PC-3 (cell line): ENCODE measurements at regions not wholly inside any gene's neighbourhood (a gene's known extent, or its start where the extent isn't known, plus 50 kb on each side); places are given as distances from the start of the nearest gene placed in this dataset.
A peak's percentile ranks its signal among the peaks of the same experiment; 100 is the strongest.

Source experiments
- ATAC-seq: fragments of 200-7000 bp; cut with Tn5 transposase; 2 replicates; pipeline ENCODE4 v1.9.1; 2020; ENCODE audit warnings: mild to moderate bottlenecking, moderate library complexity
- BruUV-seq: library from RNA; stranded (reverse); fragments of 400-500 nt; replicated peaks from 2 replicates; lab custom pipeline; 2021; lab: Mats Ljungman, UMichigan
- CTCF ChIA-PET: fragments of 300-600 bp; sonication (Branson Sonifier 250); formaldehyde crosslinking; loops from one replicate; lab custom pipeline; 2022; ENCODE audit warnings: antibody characterized with exemption; lab: Charles Lee
- POLR2A ChIA-PET: fragments of 300-600 bp; sonication (Branson Sonifier 250); formaldehyde crosslinking; loops from one replicate; lab custom pipeline; 2022; ENCODE audit warnings: antibody characterized with exemption; ENCODE audit not compliant: unreplicated experiment; lab: Charles Lee
- DNase-seq: peaks from one replicate; pipeline ENCODE4 v3.0.0-alpha.2; 2015
- H2AFZ ChIP-seq: fragments of 300-600 bp; sonication (generic); 2 replicates; pipeline ENCODE4 v1.6.0; 2016; ENCODE audit warnings: antibody characterized with exemption, low read length
- H3F3A ChIP-seq: fragments of 300-600 bp; sonication (generic); one replicate; pipeline ENCODE4 v1.6.0; 2017; ENCODE audit warnings: antibody characterized with exemption, low read length, control low read depth, mild to moderate bottlenecking; ENCODE audit not compliant: unreplicated experiment
- H3K27ac ChIP-seq: fragments of 300-600 bp; sonication (generic); 2 replicates; pipeline ENCODE4 v1.5.1; 2016; ENCODE audit warnings: mild to moderate bottlenecking, low read length
- H3K27me3 ChIP-seq: fragments of 300-600 bp; sonication (generic); 2 replicates; pipeline ENCODE4 v1.6.1; 2016; ENCODE audit warnings: low read length, mixed read lengths
- H3K36me3 ChIP-seq: fragments of 300-600 bp; sonication (generic); 2 replicates; pipeline ENCODE4 v1.6.1; 2016; ENCODE audit warnings: low read depth, mixed run types, low read length, mixed read lengths
- H3K4me1 ChIP-seq: fragments of 300-600 bp; sonication (generic); 2 replicates; pipeline ENCODE4 v1.5.1; 2016; ENCODE audit warnings: low read length; ENCODE audit not compliant: insufficient read depth
- H3K4me2 ChIP-seq: fragments of 300-600 bp; sonication (generic); 2 replicates; pipeline ENCODE4 v1.6.0; 2016; ENCODE audit warnings: low read length
- H3K4me3 ChIP-seq: fragments of 300-600 bp; sonication (generic); 2 replicates; pipeline ENCODE4 v1.5.1; 2016; ENCODE audit warnings: mild to moderate bottlenecking, low read length, mixed read lengths
- H3K79me2 ChIP-seq: fragments of 300-600 bp; sonication (generic); 2 replicates; pipeline ENCODE4 v1.6.1; 2017; ENCODE audit warnings: low read length, mixed read lengths
- H3K9ac ChIP-seq: fragments of 300-600 bp; sonication (generic); 2 replicates; pipeline ENCODE4 v1.6.0; 2016; ENCODE audit warnings: mild to moderate bottlenecking, low read length
- H3K9me2 ChIP-seq: fragments of 300-600 bp; sonication (generic); replicated peaks from 2 replicates; pipeline ENCODE4 v1.6.1; 2016; ENCODE audit warnings: mixed run types, low read length, mixed read lengths
- H3K9me3 ChIP-seq: fragments of 300-600 bp; sonication (generic); 2 replicates; pipeline ENCODE4 v1.6.1; 2016; ENCODE audit warnings: low read length, mixed read lengths
- H4K20me1 ChIP-seq: fragments of 300-600 bp; sonication (generic); 2 replicates; pipeline ENCODE4 v1.6.1; 2016; ENCODE audit warnings: low read length, mixed read lengths
- CTCF ChIP-seq: fragments of 300-600 bp; sonication (generic); conservative IDR thresholded peaks from 2 replicates; pipeline ENCODE4 v1.5.1; 2017; ENCODE audit warnings: antibody characterized with exemption, low read depth, mild to moderate bottlenecking, low read length
- EZH2 ChIP-seq: fragments of 300-600 bp; sonication (generic); IDR thresholded peaks from one replicate; pipeline ENCODE4 v1.6.1; 2017; ENCODE audit warnings: antibody characterized with exemption, mild to moderate bottlenecking, low read length; ENCODE audit not compliant: unreplicated experiment
- EZH2phosphoT487 ChIP-seq: fragments of 300-600 bp; sonication (generic); IDR thresholded peaks from 2 replicates; pipeline ENCODE4 v1.6.1; 2018; ENCODE audit warnings: mild to moderate bottlenecking, antibody characterized with exemption, low read length, borderline replicate concordance
- intact Hi-C: fragments of 100-400 bp; cut with micrococcal nuclease; formaldehyde crosslinking; loops from 2 replicates; pipeline ENCODE4 v1.9.0; 2023

GRCh38 chr20:59495894-59496510 is 108.3 kb upstream of the PHACTR3 start:
- H3K9me3 ChIP-seq: 0 out of 2 replicates have a peak, but pooled peaks cover 5% of the 10 kb centered on the region
- no TSS peak for BruUV-seq
- peaks cover 52% of the 10 kb centered on the region for H3K27me3 ChIP-seq
- H2AFZ ChIP-seq: no peak overlapping the region
- TF ChIP-seq EZH2 (no peak), CTCF (peak; percentile 93)
- no peak overlapping the region for H3K27ac ChIP-seq
- H3K36me3 ChIP-seq: no peaks in the 10 kb centered on the region
- CTCF ChIA-PET: interaction anchor here (0.6 to 0.9 kb wide), 3 partner anchors 10 to 48 kb away, joined by 3 to 4 read pairs (median 4); no protein-coding TSS in a partner anchor
- no peak overlapping the region for H3K4me3 ChIP-seq
- H3K9ac ChIP-seq: no peak overlapping the region
- ATAC-seq: peak; percentile 96
- intact Hi-C loops: loop anchor here (2.0 kb wide), 1 partner anchor 625 kb away; no protein-coding TSS in a partner anchor
- DNase-seq: peak; percentile 74
- no peaks in the 10 kb centered on the region for H3K9me2 ChIP-seq
- POLR2A ChIA-PET: interaction anchor here (0.7 kb wide), 1 partner anchor 9 kb away, joined by 3 read pairs; no protein-coding TSS in a partner anchor
- no peaks in the 10 kb centered on the region for H3K4me1 ChIP-seq
- no peaks in the 10 kb centered on the region for H3F3A ChIP-seq
- no peak overlapping the region for H3K4me2 ChIP-seq
- H3K79me2 ChIP-seq: no peaks in the 10 kb centered on the region
- H4K20me1 ChIP-seq: no peaks in the 10 kb centered on the region

- Histone ChIP-seq H3K79me2 (no peaks in the 10 kb centered on the region), H4K20me1 (no peaks in the 10 kb centered on the region), H3K9me2 (no peaks in the 10 kb centered on the region), H3K27me3 (peaks cover 36% of the 10 kb centered on the region), H3K4me2 (no peak overlapping the region), H3F3A (no peaks in the 10 kb centered on the region), H3K4me1 (no peaks in the 10 kb centered on the region), H3K9me3 (0 out of 2 replicates have a peak, but pooled peaks cover 5% of the 10 kb centered on the region), H3K9ac (no peak overlapping the region), H3K27ac (no peak overlapping the region), H2AFZ (no peak overlapping the region), H3K4me3 (no peak overlapping the region), H3K36me3 (no peaks in the 10 kb centered on the region)
- POLR2A ChIA-PET: no interaction called here
- DNase-seq (no peak), ATAC-seq (no peak)
- no TSS peak for BruUV-seq
- TF ChIP-seq EZH2: no peak
- TF ChIP-seq CTCF: no peak
- TF ChIP-seq EZH2phosphoT487: no peak
- intact Hi-C loops: no loop called here
- CTCF ChIA-PET: no interaction called here
Observed at GRCh38 chr20:59498291-59498690, 106.0 kb upstream of the PHACTR3 start.

- H3K4me1 ChIP-seq: no peaks in the 10 kb centered on the region
- ATAC-seq (no peak), DNase-seq (no peak)
- no peak overlapping the region for H3K4me3 ChIP-seq
- H3K27ac ChIP-seq: no peak overlapping the region
- no peaks in the 10 kb centered on the region for H3F3A ChIP-seq
- no peak overlapping the region for H3K4me2 ChIP-seq
- TF ChIP-seq EZH2phosphoT487 (no peak), EZH2 (no peak), CTCF (no peak)
- H3K36me3 ChIP-seq: no peaks in the 10 kb centered on the region
- ChIA-PET POLR2A (no interaction called here), CTCF (no interaction called here)
- H3K9ac ChIP-seq: no peak overlapping the region
- no peaks in the 10 kb centered on the region for H3K9me2 ChIP-seq
- no TSS peak for BruUV-seq
- 0 out of 2 replicates have a peak, but pooled peaks cover 5% of the 10 kb centered on the region for H3K9me3 ChIP-seq
- intact Hi-C loops: no loop called here
- H2AFZ ChIP-seq: no peak overlapping the region
- peaks cover 27% of the 10 kb centered on the region; the same call in 1 of the 2 replicates for H3K27me3 ChIP-seq
- no peaks in the 10 kb centered on the region for H4K20me1 ChIP-seq
- H3K79me2 ChIP-seq: no peaks in the 10 kb centered on the region
Observed at GRCh38 chr20:59499863-59500262, 104.5 kb upstream of the PHACTR3 start.
